CD4-positive, alpha-beta T cell treated with Interleukin-10 for 1 hour (primary cell): ENCODE measurements at regions not wholly inside any gene's neighbourhood (a gene's known extent, or its start where the extent isn't known, plus 50 kb on each side); places are given as distances from the start of the nearest gene placed in this dataset.

Experiments
- DNase-seq: peaks from one replicate; pipeline ENCODE4 v3.0.0-alpha.2; 2020

DNA sequence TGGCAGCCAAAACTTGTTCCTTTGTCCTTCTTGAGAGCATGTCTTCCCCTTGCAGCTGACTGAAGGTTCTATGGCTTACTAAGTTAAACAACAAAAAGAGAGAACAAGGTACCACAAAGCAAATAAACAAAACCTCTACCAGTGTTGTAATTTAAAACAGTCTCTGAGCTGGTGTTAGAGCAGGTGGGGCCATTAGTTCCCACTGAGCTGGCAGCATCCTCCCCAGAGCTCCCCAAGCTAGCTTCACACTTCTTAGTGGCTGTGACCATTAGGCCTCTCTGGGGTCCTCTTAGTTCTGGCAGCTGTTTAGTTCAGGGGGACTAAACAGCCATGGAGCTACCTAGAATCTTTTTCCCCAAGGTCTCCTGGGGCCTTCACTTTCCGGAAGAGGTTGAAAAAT, 128.6 kb upstream of the ELL2 start:
- no peak for DNase-seq

DNA sequence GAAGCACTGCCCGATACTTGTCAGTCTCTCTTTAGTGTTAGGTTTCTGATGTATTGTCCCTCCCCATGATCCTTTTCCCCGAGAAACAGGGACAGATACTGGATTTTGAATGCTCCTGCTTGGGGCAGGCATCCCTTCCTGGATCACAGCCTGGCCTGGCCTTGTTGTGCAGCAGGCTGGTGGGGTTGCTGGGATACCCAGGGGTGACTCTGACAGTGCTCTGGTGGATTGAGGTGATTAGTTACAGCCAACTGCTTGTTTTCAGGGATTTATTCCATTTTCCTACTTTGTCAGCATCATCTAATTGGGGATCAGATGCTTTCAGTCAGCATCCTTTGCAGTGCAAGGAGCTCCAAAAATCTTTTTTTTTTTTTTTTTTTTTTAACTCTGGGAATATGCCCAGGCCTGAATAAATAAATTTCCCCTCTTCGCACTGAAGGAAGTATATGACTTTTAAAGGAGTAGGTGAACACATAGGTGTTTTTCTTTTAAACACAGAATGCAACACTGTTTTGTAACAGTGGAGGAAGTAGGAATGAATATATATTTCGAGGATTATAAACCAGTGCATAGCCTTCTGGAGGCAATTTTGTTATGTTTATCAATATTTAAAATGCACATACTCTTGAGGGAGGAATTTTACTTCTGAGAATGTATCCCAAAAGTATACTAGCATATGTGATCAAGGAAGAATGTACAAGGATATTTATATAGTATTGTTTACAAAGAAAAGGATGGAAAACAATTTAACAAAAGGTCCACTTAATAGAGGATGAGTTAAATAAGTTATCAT, 127.3 kb upstream of the ELL2 start:
- no peak for DNase-seq

DNA sequence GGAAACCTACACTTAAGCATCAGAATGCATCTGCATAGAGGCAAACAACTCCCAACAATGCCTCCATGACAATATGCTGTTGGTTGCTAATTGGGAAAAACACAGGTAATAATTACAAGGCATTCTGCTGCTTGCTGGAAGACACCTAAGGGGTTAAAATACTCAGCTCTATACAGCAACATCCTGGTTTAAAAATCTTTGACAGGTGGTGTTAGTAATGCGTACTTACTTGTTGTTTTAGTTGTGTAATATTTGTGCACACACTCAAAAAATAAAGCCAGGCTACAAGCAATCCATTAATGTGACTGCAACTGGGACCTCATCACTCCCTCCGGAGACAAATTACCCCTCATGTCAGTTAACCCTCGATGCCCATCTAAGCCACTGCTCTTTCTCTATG, 126.3 kb upstream of the ELL2 start:
- no peak for DNase-seq

DNA sequence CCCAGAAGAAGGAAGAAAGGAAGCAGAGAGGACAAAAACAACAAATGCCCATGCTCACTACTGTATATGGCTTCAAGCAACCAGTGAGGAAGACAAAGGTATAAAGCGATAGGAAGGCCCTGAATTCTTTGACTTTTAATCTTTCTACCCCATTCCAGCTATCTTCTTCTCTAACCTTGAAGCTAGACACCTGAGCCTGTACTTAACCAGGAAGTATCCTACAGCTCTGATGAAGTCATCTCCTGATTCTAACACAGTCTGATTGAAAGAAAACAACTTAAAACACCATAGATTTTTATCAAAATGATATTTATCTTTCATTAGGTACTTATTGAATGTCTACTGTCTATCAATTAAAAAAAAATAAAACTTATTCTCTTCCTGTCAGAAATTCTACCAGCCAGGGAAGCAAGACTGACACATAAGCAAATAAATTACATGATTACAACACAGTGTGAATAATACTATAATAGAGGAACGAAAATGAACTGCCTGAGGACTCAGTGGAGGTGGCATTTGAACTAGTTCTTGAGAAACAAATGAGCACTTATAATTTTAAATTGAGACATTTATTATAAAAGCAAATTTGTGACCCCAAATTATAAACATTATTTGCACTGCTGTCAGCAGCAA, 123.3 kb upstream of the ELL2 start:
- DNase-seq, result no peak

DNA sequence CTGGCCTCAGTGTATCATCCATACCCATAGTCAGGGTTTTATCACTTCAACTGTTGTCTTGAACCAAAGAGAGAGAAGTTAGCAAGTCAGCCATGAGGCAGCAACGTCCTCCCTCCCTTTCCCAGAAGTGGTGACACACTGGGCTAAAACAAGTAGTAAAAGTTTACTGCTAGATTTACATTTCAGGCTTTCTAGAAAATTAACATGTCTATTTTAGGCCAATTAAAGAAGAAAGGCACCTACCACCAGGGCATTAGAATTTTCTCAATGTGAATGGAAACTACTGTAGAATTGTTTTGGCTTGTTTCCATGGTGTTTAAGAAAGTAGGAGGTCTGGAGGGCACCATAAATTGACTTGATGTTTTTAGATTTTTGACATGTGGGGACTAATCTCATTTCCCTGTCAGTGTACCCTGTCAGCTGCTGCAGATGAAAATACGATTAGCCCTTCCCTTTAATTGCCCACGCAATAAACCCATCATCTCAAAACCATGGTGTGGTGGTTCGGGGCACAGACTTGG, 121.8 kb upstream of the ELL2 start:
- DNase-seq, result no peak

DNA sequence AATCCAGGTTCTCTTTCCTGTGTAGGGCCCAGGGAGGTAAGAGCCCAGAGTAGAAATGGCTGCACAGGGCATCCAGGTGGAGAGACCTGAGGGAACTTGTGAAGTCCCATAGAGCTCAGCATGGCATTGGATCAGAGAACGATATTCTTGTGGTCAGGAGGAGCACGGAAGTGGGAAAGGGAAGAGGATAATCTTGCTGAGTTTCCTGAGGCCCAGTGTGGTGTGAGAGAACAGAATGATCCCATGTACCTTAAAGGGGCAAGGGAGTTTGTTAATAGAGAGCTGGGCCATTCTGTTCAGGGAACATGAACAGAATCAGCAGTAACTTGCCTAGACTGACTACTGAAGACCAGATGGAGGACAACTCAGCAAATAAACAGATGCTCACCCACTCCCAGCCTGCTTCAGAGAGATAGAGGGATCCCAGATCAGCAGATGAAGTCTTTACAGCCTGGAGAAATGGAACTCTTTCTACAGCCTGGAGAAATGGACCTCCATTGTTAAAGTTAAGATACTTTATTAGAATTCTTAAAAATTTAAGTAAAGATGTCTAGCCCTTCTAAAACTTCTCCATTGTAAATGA, 119.7 kb upstream of the ELL2 start:
- DNase-seq, result no peak

DNA sequence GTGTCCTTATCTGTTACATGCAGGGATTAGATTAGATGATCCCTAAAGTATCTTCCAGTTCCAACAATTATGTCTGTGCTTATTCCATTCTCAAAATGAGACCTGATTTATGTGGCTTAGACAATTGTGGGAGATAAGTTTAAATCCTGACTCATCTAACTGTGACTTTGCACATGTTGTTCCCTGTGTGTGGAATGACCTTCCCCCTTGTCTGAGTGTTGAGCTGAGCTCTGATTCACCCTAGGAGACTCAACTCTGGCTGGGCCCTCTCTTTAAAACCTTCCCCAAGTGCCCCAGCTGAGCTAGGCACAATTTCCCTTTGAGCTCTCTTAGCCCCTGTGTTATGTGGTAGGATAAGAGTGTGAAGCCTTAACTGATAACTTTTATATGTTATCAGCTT, 118.9 kb upstream of the ELL2 start:
- no peak for DNase-seq

DNA sequence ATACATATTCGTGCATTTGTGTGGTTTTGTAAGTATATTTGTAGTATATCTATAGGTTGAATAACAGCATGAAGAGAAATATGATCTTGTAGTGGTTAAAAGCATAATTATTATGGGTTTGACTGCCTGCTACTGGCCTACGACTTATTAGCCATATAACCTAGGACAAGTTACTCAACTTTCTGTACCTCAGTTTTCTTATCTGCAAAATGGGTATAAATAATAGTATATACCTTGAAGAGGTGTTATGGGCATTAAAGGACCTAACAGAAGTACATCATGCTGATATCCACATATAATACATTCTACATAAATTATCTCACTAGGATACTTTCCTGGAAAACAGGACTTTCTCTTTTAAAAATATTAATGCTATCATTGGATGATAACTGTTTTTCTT, 118.3 kb upstream of the ELL2 start:
- DNase-seq, result no peak

DNA sequence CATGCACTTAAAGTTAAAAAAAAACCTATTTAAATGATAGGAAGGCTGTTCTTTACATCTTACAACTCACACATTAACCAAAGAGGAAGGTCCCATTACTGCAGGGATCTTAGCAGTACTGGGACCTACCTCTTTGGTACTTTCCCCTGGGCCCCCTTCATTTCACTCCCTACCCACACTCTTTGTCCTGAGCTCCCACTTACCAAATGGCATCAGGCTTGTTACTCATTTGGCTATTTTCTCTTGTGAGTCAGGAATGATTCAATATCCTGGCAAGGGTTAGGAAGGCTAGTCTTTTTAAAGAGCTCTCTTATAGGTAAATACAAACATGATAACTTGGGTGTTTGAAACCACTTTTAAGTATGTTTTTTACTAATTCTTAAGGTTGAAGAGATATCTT, 117.4 kb upstream of the ELL2 start:
- DNase-seq, result no peak

DNA sequence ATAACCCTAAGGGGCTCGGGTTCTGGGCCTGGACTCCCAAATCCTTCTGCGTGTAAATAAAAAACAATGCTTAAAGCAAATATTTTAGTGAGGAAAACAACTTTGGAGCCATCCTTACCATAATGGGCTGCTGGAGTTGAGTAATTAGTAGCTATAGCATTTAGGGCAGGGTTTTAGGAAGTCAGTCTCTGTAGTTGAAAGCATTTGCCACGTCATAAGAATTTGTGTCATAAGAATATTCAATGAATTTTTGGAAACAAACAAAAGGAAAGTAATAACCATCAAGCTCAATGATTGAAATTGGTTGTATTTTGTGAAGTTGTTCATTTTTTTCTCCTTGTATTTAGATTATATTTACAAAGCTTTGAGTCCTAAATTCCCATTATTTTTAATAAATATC, 114.8 kb upstream of the ELL2 start:
- DNase-seq, result no peak

DNA sequence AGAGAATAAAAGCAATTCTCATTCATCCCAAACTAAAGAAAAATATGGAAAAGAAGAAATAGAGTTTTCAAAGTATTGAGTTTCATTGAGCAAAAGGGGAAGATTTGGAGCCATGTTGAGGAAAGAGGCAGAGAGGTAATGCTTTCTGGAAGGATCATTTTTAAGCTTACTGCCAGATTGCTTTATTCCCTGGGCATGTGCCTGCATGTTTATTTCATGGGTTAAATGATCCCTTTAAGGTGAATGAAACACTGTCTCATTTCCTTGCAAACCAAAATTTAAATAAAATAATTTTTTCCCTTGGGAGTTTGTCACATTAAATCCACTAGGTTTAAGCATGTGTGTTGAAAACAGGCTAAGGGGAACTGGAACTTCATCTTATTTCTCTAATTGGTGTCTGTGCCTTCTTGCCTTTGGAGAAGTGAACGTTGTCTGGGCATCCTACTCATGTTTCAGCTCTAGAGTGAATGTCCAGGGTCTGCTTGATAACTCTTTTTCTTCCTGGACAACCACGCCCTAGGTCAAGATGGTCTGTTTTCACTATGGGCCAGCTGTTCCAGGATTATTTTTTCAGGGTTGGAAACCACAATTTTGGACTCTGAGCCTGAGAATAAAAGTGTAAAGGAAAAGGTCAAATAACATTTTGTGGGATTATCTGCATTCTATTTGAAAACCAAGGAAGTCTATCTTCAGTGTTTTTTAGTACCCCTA, 114.1 kb upstream of the ELL2 start:
- no peak for DNase-seq

DNA sequence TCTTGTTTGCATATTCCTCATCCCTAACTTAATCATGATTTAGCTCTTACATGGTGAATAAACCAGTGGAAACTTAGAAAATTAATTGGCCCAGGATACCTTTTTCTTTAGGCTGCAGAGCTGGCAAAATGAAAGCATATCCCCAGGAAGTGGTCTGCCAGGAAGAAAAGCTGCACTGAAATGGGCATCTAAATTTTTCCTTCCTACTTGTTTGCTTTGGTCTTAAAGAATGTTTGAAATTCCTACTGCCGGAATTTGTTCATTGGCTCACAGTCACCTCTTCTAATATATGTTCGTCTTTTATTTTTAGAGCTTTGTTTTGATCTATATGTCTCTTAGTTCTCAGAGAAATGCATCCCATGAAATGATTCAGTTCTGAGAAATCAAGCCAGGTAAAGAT, 113.2 kb upstream of the ELL2 start:
- DNase-seq, result no peak

DNA sequence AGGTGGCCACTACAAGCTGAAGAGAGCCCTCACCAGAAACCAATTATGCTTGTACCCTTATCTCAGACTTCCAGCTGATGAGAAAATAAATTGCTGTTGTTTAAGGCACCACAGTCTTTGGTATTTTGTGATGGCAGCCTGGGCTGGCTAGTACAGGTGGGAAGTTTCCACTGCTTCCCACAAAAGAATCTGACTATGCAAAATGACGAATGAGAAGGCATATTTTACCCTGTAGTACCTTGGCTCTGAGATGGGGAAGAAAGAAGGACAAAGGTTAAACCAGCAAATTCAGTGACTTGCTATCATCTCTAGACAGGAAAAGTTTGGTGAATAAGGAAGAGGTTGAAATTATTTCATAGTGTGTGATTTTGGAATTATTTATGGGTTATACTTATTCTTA, 112.8 kb upstream of the ELL2 start:
- DNase-seq, result no peak

DNA sequence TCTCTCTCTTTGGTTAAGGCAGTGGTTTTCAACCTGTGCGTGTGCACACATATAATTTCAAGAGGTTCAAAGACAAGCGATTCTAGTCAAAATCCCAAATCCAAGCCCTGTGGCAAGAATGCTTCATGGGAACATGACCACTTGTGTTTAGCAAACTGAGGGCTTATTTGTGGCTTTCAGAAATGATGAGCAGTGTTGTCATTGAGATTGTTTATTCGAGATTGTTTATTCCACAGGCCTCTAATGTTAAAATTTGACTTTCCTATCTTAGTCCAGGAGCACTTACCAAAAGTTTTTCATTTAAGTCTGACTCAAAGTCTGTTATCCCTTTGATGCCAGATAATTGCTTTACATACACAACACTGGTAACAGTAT, 111.1 kb upstream of the ELL2 start:
- DNase-seq, result no peak

DNA sequence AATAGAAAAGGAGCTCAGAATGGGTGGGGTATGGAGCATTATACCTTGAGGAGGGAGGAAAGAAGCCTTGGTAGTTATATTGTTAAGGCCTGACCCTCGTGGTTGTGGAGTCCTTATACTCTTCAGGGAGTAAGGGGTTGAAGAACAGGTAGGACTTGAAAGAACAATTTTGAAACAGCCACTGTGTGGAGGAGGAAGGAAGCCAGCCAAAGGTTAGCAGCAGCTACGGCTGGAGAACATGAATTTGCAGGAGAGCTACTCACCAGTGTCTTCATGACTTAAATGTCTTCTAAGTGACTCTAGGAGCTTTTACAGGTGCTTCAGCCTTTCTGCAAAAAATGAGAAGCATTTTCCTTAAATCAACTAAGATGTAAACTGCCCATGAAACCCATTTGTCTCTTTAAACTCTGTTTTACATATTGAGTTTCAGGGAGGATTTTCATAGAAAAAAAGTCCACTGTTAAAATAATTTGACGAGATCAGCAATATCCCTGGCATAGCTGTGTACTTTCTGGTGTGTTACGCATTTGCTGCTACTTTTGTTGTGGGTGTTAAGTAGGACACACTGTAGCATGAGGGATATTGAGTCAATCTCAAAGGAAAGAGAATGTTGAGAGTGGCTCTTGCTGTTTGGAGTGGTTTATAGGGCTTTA, 110.6 kb upstream of the ELL2 start:
- DNase-seq, result no peak

DNA sequence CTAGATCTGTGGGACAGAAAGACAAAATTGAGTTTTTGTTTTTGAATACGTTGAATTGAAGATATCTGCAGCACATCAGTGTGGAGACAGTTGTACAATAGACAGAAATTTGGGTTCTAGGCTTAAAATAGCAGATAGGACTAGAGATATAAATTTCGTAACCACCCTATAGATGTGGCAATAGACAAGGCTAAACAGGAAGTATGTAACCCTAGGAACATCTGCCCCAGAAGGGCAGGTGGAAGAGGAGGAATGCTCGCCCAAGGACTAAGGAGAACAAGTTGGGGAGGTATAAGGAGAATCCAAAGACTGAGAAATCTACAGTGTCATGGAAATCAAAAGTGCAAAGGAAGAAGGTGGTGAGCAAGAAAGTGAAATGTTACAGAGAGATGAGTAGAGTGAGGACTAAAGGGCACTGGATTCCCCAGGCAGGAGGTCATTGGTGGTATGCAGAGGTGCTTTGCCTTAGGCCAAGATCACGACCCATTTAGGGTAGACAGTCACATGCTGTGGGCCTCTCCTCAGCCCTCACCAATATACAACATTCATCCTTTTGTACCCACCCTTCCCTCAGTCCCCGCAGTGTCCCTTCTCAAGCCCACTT, 109.1 kb upstream of the ELL2 start:
- DNase-seq, result no peak

DNA sequence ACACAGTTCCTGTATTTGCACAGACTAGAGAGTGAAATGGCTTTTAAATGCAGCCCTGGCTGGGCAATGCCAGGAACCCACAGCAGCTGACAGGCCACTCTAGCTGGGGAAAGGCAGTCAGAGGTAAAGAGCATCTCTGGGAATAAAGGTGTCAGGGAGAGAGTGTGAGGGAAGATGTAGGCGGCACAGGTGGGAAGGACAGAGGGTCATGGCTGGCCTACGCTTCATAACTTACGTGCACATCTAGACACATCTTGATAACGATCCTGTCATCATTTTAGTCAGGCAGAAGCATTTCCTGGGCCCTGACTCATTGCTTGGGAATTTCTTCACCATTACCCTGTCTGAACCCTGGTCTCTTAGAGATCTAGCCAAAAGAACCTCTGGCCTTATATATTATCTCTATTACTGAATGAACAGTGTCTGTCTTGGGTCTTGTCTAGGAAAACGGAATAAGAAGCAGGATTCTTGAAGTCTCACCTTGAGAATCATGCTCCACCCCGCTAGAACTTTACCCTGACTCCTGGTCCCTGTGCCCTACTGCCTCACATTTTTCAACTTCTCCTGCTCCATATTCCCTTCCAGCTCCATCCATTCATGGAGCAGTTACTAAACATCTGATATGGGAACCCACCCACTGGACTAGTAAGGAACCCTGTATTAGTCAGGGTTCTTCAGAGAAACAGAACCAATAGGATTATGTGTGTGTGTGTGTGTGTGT, 106.4 kb upstream of the ELL2 start:
- DNase-seq, result no peak

DNA sequence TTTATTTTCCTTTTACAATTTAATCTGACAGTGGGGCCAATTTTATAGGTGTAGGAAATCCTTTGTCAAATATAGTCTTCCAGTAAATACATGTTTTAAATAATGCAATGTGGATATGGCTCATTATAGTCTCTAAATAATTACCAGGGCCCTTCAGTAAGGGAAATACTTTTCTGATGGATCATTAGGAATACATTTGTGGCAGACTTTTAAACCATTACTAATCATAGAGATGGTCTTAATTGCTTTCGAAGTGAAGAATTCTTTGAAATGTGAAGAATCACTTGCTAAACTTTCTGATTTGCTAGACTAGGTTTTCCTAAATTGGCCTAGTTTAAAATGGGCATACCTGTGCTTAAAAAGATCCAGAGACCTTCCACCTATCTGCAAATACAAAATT, 105.6 kb upstream of the ELL2 start:
- DNase-seq, result no peak

DNA sequence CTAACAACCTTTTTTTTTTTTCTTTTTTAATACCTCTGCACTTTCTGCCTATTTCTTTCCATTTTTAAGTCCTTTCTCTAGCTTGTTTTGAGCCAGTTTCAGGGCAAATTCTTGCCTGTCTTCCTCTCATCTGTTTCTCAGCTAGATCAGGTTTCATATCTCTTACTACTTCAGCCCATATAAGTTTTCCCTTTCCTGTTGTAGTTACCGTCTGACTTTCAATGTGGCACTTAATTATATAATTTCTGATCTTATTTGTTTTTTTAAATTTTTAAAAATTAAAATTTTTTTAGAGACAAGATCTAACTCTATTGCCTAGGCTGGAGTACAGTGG, 104.7 kb upstream of the ELL2 start:
- DNase-seq, result no peak

DNA sequence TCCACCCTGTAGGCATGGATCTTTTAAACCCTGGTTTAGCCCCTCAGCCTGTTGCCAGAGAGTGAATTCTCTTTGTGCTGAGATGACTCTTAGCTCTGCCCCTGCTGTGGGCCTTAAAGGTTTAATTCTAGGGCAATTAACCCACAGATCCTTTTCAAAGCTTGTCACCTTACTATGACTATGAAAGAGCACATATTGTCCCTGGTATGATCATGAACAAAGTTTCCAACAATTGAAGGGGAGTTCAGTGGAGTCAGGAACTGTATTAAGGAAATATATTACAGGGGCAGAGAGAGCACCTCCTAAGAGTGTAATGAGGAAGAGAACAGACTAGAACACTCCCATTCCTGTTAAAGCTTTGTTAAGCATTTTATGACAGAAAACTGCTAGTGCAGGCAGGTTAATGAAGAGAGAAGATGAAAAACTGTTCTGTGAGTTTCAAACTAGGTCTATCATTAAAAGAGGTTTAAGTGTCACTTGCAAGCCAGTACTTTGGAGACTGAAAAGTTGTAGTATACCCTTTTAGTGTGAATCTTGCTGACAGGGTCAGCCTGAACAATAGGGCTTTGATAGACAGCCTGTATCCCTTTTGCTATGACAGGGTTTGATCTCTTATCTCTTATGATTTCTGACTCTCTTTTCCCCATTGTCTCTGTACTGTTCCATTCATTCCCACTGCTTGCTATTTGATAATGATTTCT, 104.2 kb upstream of the ELL2 start:
- DNase-seq, result no peak

DNA sequence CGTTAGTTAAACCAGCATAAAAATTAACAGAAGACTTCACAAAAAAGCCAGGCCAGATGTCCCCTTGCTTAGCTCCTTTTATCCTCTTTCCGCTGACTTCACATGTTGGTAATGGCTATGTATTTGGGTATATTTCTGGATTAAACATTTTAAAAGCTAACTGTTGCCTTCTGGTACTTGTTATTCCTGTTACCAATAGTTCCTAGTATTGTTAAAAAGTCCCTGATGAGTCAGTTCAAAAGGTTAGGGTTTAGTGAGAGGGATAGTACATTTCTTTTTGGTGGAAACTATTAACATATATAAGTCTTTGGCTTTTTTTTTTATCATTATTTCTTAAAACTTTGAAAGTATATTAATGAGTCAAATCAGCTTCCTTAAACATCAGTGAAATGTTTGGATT, 103.2 kb upstream of the ELL2 start:
- no peak for DNase-seq

DNA sequence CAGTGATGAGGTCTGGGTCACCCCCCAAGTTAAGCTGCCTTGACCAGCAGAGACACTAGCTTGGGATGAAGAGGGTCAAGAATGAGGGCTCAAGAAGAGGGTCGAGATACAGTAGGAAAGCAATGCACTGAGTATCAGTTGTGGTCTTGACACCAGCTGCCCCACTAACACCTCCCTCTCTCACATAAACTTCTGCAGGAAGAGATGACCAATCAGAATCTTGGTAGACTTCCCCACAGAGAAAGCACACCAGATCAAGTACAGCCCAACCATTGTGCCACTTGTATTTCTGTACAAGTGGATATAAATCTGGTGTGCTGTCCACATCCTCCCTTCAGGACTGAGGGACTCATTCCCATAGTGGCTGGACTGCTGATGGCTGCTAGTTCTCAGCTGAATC, 101.2 kb upstream of the ELL2 start:
- DNase-seq, result no peak
